A549 (cell line): ENCODE measurements at regions not wholly inside any gene's neighbourhood (a gene's known extent, or its start where the extent isn't known, plus 50 kb on each side); places are given as distances from the start of the nearest gene placed in this dataset.

Experiments
- CTCF ChIP-seq: fragments of >200 bp; sonication (Bioruptor Twin); formaldehyde crosslinking; IDR thresholded peaks from 3 replicates; pipeline ENCODE4 v1.5.1; 2016
- EP300 ChIP-seq, 2 experiments: fragments of >200 bp; sonication (Bioruptor Twin); formaldehyde crosslinking; IDR thresholded peaks; 2 replicates in 1 of 2; 3 replicates in 1 of 2; pipeline ENCODE4 v1.6.1; 2016 to 2017
- SREBF2 ChIP-seq: fragments of 450-650 bp; IDR thresholded peaks from 2 replicates; pipeline ENCODE4 v1.6.1; 2014; ENCODE audit warnings: mild to moderate bottlenecking, moderate library complexity
- TF ChIP-seq, protein P1 (sequence below): fragments of 200-600 bp; sonication (generic); IDR thresholded peaks from 2 replicates; pipeline ENCODE4 v1.6.1; 2016; ENCODE audit warnings: antibody characterized with exemption, mild to moderate bottlenecking, moderate library complexity
- TF ChIP-seq, protein P2 (sequence below): fragments of 450-650 bp; IDR thresholded peaks from 2 replicates; pipeline ENCODE4 v1.6.1; 2014; ENCODE audit warnings: antibody characterized with exemption

DNA sequence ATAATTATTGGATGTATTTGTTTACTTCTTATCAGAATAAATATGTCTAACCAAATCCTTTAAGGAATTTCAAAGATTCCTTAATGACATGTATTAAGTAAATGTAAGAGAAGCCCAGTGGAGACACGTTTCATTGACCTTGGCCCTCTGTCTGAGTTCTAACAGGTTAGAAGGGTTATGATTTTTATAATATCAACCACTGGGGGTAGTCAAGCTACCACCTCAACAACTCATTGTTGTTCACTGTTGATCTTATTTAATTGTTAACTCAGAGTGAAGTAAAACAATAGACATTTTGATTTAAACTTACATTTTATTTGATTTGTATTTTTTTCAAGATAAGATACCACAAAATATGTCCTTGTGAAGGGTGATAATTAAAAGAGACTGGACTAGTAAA, 499.2 kb upstream of the COX7C start:
- no peak for TF ChIP-seq SREBF2
- TF ChIP-seq, protein P1, sequence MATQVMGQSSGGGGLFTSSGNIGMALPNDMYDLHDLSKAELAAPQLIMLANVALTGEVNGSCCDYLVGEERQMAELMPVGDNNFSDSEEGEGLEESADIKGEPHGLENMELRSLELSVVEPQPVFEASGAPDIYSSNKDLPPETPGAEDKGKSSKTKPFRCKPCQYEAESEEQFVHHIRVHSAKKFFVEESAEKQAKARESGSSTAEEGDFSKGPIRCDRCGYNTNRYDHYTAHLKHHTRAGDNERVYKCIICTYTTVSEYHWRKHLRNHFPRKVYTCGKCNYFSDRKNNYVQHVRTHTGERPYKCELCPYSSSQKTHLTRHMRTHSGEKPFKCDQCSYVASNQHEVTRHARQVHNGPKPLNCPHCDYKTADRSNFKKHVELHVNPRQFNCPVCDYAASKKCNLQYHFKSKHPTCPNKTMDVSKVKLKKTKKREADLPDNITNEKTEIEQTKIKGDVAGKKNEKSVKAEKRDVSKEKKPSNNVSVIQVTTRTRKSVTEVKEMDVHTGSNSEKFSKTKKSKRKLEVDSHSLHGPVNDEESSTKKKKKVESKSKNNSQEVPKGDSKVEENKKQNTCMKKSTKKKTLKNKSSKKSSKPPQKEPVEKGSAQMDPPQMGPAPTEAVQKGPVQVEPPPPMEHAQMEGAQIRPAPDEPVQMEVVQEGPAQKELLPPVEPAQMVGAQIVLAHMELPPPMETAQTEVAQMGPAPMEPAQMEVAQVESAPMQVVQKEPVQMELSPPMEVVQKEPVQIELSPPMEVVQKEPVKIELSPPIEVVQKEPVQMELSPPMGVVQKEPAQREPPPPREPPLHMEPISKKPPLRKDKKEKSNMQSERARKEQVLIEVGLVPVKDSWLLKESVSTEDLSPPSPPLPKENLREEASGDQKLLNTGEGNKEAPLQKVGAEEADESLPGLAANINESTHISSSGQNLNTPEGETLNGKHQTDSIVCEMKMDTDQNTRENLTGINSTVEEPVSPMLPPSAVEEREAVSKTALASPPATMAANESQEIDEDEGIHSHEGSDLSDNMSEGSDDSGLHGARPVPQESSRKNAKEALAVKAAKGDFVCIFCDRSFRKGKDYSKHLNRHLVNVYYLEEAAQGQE: no peak
- TF ChIP-seq EP300 (IDR thresholded peaks at IDR 0.05): no peak
- TF ChIP-seq, protein P2, sequence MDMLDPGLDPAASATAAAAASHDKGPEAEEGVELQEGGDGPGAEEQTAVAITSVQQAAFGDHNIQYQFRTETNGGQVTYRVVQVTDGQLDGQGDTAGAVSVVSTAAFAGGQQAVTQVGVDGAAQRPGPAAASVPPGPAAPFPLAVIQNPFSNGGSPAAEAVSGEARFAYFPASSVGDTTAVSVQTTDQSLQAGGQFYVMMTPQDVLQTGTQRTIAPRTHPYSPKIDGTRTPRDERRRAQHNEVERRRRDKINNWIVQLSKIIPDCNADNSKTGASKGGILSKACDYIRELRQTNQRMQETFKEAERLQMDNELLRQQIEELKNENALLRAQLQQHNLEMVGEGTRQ: no peak
- TF ChIP-seq CTCF: no peak
